ENCODE measurements at regions not wholly inside any gene's neighbourhood (a gene's known extent, or its start where the extent isn't known, plus 50 kb on each side); places are given as distances from the start of the nearest gene placed in this dataset.

- DNase-seq, result no peak
Observed at GRCh38 chr9:91042541-91042940, 240.9 kb downstream of the SYK start.

- DNase-seq, result no peak
Observed at GRCh38 chr9:91043056-91043810, 241.6 kb downstream of the SYK start.

- DNase-seq, result no peak
Observed at GRCh38 chr9:91043811-91044175, 242.2 kb downstream of the SYK start.

- DNase-seq, result no peak
Observed at GRCh38 chr9:91044354-91044753, 242.7 kb downstream of the SYK start.

GRCh38 chr9:91045041-91045440 is 243.4 kb downstream of the SYK start:
- no peak for DNase-seq

GRCh38 chr9:91047529-91047928 is 245.9 kb downstream of the SYK start:
- peak; percentile 84 for DNase-seq

GRCh38 chr9:91047993-91048607 is 246.5 kb downstream of the SYK start:
- DNase-seq, result peak; percentile 89

GRCh38 chr9:91048749-91049148 is 247.1 kb downstream of the SYK start:
- no peak for DNase-seq

GRCh38 chr9:91053824-91054223 is 252.2 kb downstream of the SYK start:
- DNase-seq, result no peak

- no peak for DNase-seq
Observed at GRCh38 chr9:91055845-91056244, 254.2 kb downstream of the SYK start.

GRCh38 chr9:91056486-91056885 is 254.9 kb downstream of the SYK start:
- no peak for DNase-seq

GRCh38 chr9:91056917-91057316 is 255.3 kb downstream of the SYK start:
- DNase-seq, result no peak

GRCh38 chr9:91059713-91060112 is 258.1 kb downstream of the SYK start:
- DNase-seq, result no peak

GRCh38 chr9:91060520-91061343 is 259.1 kb downstream of the SYK start:
- DNase-seq, result no peak

- DNase-seq, result no peak
Observed at GRCh38 chr9:91061506-91061905, 259.9 kb downstream of the SYK start.

GRCh38 chr9:91062281-91062680 is 260.7 kb downstream of the SYK start:
- DNase-seq, result no peak

- no peak for DNase-seq
Observed at GRCh38 chr9:91063471-91063870, 261.9 kb downstream of the SYK start.

GRCh38 chr9:91065231-91066041 is 263.8 kb downstream of the SYK start:
- DNase-seq, result no peak

GRCh38 chr9:91066042-91066415 is 264.4 kb downstream of the SYK start:
- no peak for DNase-seq

- no peak for DNase-seq
Observed at GRCh38 chr9:91066856-91067255, 265.2 kb downstream of the SYK start.

GRCh38 chr9:91067306-91067860 is 265.8 kb downstream of the SYK start:
- no peak for DNase-seq

- peak; percentile 95 for DNase-seq
Observed at GRCh38 chr9:91071184-91071990, 269.8 kb downstream of the SYK start.

All from activated CD4-positive, alpha-beta T cell treated with anti-CD3 and anti-CD28 coated beads, Interleukin-2, amount 50 U/mL, for 16 hours (primary cell).